SHP77 (cell line): ENCODE measurements at regions not wholly inside any gene's neighbourhood (a gene's known extent, or its start where the extent isn't known, plus 50 kb on each side); places are given as distances from the start of the nearest gene placed in this dataset.
A peak's percentile ranks its signal among the peaks of the same experiment; 100 is the strongest.

Experiments
- DNase-seq, 2 experiments: peaks; one replicate each; lab custom pipeline; 2025; lab: John Stamatoyannopoulos, UW

DNA sequence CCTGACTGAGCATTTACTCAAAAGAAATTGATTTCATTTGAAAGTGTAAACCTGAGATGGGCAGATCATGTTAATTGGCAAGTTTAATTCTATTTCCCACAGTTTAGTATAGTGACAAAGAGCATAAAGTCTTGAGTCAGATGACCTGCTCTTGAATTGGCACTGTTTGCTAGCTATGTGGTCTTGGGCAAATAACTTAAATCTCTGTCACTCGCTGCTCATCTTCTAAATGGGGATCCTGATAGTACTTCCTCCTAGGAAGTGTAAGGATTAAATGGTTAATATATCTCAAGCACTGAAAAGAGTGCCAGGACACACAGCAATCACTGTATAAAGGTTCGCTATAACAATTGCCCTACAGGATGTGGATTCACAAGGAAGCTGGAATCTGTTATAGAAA, 242.8 kb upstream of the JADE1 start:
- DNase-seq: no peak

GRCh38 chr4:128565565-128566186, 243.8 kb upstream of the JADE1 start:
- DNase-seq: peak; percentile 33 to 35

GRCh38 chr4:128565054-128565453, 244.4 kb upstream of the JADE1 start:
- DNase-seq: no peak

- no peak for DNase-seq
These were observed 245.3 kb upstream of the JADE1 start for GRCh38 chr4:128564081-128564630.

- DNase-seq: no peak
These were observed 248.6 kb upstream of the JADE1 start for GRCh38 chr4:128560754-128561495.

- DNase-seq: no peak
These were observed 250.4 kb upstream of the JADE1 start for GRCh38 chr4:128558896-128559679.

GRCh38 chr4:128556756-128557155, 252.7 kb upstream of the JADE1 start:
- no peak for DNase-seq

DNA sequence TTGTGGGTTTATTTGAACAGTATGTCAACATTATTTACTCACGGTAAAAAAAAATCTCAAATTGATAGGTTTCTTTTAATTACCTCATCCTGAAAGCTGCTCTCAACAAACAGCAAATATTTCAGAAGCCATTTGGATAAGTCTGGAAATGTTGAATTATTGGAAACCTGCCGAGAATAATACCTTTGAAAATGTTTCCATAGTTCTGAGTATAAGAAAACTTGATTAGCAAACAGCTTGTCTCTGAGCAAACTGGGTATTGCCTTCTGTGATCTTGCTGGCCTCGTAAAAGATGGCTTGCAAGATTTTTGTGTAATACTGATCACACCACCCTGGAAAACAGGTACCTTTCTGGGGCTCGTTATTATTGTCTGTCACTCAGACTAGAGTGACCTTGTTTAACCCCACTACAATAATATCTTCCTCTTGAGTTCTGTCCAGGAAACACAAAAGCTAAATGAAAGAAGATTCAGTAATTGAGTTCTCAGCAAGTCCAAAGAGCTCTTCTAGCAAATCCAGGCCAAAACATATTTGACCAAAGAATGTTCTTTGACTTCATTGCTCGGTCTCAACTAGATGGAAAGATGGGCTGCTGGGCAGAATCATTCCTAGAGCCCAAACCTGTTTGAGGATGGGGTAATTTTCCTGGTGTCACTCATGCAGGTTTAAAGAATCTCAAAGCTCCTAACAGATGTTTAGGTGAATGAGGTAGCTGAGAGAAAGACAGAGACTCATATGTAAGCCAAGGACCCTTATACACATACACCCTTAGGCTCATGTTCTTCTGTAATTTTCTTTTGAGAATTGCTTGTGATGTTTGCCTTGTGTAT, 255.6 kb upstream of the JADE1 start:
- DNase-seq: no peak

DNA sequence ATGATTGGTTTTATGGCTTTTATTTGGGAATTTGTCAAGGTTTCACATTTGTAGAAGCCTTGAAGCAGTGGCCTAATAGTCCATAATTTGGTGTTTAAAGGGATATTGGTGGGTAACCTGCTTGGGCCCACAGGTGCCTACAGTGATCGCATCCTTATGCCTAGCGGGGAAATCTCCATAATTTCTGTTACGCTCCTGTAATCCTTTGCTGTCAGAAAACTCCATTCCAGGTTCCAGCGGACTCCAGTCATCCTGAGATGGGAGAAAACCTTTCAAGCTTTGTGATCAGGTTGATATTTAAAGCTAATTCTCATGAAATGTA, 257.0 kb upstream of the JADE1 start:
- no peak for DNase-seq

DNA sequence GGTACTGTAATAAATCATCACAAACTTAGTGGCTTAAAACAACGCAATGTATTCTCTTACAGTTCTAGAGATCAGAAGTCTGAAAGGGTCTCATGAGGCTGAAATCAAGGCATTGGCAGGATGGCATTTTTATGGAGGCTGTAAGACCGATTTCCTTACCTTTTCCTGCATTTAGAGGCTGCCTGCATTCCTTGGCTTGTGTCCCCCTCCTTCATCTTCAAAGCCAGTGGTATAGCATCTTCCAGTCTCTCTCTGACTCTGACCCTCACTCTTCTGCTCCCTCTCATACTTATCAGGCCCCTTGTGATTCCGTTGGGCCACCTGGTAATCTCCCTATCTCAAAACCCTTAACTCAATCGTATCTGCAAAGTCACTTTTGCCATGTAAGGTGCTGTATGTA, 258.2 kb upstream of the JADE1 start:
- DNase-seq: no peak

DNA sequence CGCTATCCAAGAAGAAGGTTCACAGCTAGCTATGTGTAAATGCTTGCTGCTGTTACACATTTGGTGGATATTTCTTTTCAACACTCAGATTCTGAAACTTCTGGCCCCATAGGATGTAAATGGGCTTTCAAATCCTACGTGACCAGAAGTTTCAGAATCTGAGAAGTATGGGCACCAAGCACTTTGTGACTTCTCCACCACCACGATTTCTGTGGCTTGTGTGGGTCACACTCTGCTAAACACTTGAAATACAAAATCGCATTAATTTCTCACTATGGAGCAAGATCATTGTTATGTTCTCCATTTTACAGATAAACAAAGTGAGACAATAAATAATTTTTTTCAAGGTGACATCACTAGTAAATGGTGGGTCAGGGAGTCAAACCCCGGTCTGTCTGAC, 259.4 kb upstream of the JADE1 start:
- DNase-seq: no peak

GRCh38 chr4:128549636-128550035, 259.9 kb upstream of the JADE1 start:
- no peak for DNase-seq

DNA sequence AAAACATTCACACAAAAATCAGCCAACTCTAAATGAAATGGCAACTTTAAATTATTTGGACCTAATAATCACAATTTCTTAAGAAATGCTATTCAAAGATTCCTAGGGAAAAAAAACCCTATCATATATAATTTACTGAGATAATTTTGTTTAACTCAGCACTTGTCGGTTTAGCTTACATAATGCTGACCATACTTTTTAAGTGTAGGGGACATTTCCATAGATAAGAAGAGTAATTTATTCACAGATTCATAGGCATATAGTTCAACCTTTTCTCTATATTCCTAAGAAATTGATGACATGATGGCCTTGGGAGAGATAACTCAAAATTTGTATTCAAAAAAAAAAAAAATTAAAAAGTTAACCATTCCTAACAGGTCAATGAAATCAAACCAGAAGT, 260.8 kb upstream of the PGRMC2 start:
- DNase-seq: no peak

DNA sequence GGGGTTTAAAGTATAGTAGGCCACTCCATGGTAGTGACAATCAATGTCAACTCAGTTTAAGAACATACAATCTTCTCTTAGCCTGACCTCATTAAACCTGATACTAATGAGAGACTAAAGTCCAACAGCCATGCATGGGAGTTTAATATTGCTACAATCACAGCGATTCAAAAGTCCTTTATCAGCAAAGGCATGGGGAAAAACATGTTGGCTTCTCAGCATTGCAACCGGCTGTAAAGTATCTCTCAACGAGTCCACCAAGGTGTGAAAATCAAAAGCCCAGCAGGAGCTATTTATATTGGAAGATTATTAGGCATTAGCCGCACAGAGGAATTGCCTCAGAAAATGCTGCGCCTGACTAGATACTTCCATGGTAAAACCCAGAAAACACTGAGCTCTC, 256.7 kb upstream of the PGRMC2 start:
- DNase-seq: no peak

DNA sequence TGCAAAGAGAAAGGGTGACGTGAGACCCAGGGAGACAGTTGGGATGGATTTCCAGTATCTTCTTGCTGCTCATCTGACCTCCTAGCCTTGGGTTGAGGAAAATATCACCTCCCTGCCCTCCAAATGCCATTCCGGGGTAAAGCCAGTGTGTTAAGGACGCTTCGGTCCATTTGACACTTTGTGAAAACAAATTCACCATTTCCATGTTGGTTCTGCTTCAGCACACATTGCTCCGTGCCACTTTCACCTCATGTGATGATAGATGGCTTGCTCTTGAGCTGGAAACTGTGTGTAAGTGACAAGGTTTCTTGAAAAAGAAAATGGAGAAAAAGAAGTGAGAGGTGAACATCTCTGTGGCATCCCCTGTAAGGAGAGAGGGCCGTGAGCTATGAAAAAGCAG, 256.1 kb upstream of the PGRMC2 start:
- no peak for DNase-seq

DNA sequence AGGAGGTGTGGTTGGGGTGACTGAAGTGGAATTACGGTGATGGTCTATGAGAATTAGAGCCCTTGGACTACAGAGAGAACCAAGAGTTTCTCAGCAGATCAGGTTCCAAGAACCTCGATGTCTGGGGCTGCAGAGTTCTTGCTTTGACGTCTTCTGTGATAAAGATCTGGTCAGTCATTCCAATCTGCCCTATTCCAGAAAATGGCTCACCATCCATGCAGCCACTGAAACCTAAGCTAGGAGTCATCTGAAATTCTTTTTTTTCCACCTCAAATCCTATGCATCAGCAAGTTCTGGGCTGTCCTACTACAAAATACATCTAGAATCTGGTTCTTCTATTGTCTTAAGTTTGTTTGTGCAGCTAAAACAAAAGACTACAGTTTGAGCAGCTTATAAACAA, 254.4 kb upstream of the PGRMC2 start:
- DNase-seq: no peak

DNA sequence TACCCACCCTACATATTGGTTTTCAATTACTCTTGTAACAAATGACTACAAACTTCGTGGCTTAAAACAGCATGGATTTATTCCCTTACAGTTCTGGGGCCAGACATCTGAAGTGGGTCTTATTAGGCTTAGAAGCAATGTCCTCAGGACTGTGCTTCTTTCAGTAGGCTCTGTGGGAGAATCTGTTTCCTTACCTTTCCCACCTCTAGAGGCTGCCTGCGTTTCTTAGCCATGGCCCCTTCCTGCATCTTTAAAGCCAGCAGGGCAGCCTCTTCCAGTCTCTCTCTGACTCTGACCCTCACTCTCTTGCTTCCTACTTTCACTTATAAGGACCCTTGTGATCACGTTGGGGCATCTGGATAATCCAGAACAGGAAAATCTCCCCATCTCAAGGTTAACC, 252.5 kb upstream of the PGRMC2 start:
- no peak for DNase-seq

- DNase-seq: no peak
These were observed 250.7 kb upstream of the PGRMC2 start for GRCh38 chr4:128538111-128538882.

- no peak for DNase-seq
These were observed 249.1 kb upstream of the PGRMC2 start for GRCh38 chr4:128536746-128537145.

DNA sequence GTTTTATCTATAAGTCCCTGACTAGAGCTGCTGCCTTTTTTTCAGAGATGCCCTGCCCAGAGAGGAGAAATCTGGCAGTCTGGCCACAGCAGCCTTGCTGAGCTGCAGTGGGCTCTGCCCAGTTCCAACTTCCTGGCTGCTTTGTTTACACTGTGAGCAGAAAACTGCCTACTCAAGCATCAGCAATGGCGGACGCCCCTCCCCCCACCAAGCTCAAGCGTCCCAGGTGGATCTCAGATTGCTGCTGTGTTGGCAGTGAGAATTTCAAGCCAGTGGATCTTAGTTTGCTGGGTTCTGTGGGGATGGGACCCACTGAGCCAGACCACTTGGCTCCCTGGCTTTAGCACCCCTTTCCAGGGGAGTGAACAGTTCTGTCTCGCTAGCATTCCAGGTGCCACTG, 247.9 kb upstream of the PGRMC2 start:
- peak in 1 of 2 experiments; percentile 27 for DNase-seq

GRCh38 chr4:128528793-128529553, 241.4 kb upstream of the PGRMC2 start:
- no peak for DNase-seq
